Upper lobe of left lung (tissue), 6 donors: ENCODE measurements at regions not wholly inside any gene's neighbourhood (a gene's known extent, or its start where the extent isn't known, plus 50 kb on each side); places are given as distances from the start of the nearest gene placed in this dataset.

ENCODE experiments used
- ATAC-seq, 2 donors: fragments of 200-7000 bp; cut with Tn5 transposase; one replicate each; pipeline ENCODE4 v1.9.1; 2022; ENCODE audit warnings: mild to moderate bottlenecking in 2 of 2, moderate library complexity in 2 of 2; ENCODE audit not compliant: low FRiP score in 2 of 2
- DNase-seq, 2 donors: peaks; one replicate each; pipeline ENCODE4 v3.0.0-alpha.2; 2019 to 2020
- H3K27ac ChIP-seq, 4 donors: fragments of 200-600 bp; sonication (generic); one replicate each; pipeline ENCODE4 v1.5.1; 2016 to 2019
- H3K27me3 ChIP-seq, 4 donors: fragments of 200-600 bp; sonication (generic); one replicate each; pipeline ENCODE4 v1.5.1; 2017 to 2019
- H3K36me3 ChIP-seq, 4 donors: fragments of 200-600 bp; sonication (generic); one replicate each; pipeline ENCODE4 v1.5.1; 2016 to 2019
- H3K4me1 ChIP-seq, 4 donors: fragments of 200-600 bp; sonication (generic); one replicate each; pipeline ENCODE4 v1.5.1; 2018 to 2019
- H3K4me3 ChIP-seq, 4 donors: fragments of 200-600 bp; sonication (generic); one replicate each; pipeline ENCODE4 v1.5.1; 2017 to 2019; ENCODE audit warnings: mild to moderate bottlenecking in 2 of 4, moderate library complexity in 1 of 4
- H3K9me3 ChIP-seq, 4 donors: fragments of 200-600 bp; sonication (generic); one replicate each; pipeline ENCODE4 v1.5.1; 2018 to 2019
- CTCF ChIP-seq, 6 experiments: fragments of 450-650 bp in 4 of 6; fragments of 200-600 bp in 2 of 6; sonication (generic) in 2 of 6; IDR thresholded peaks; one replicate each; pipeline ENCODE4 v1.5.1; 2016 to 2019; ENCODE audit warnings: antibody characterized with exemption in 6 of 6
- EP300 ChIP-seq, 4 donors: sonication (generic); formaldehyde crosslinking; IDR thresholded peaks; one replicate each; pipeline ENCODE4 v1.5.1; 2017; ENCODE audit warnings: antibody characterized with exemption in 4 of 4, control low read depth in 2 of 4
- POLR2A ChIP-seq, 4 donors: fragments of 450-650 bp; IDR thresholded peaks; one replicate each; pipeline ENCODE4 v1.5.1; 2016 to 2017; ENCODE audit warnings: antibody characterized with exemption in 4 of 4, mild to moderate bottlenecking in 2 of 4
- POLR2AphosphoS5 ChIP-seq, 2 donors: sonication (generic); formaldehyde crosslinking; IDR thresholded peaks; one replicate each; pipeline ENCODE4 v1.5.1; 2017; ENCODE audit warnings: antibody characterized with exemption in 2 of 2
- WGBS, 2 donors: methylation state at CpG; one replicate each; pipeline ENCODE4 v1.1.5; 2017 to 2018; 5-methylcytosine and 5-hydroxymethylcytosine counted together
- donor health status: DM: no; HTN: no; CAD: no; lungs with moderate emphysema.
- donor health status: DM: no; HTN: yes; CAD: no; lungs with severe emphysema.

- no peaks in the 10 kb centered on the region for H3K36me3 ChIP-seq
- ATAC-seq (no peak), DNase-seq (no peak)
- no peaks in the 10 kb centered on the region for H3K9me3 ChIP-seq
- no peak overlapping the region for H3K27ac ChIP-seq
- WGBS, 2 donors, result 86 to 93% methylated on average over 2 of the region's 2 CpGs
- H3K4me3 ChIP-seq, result no peak overlapping the region
- no peaks in the 10 kb centered on the region for H3K27me3 ChIP-seq
- no peak for TF ChIP-seq POLR2A (IDR thresholded peaks at IDR 0.05)
- no peak for TF ChIP-seq POLR2AphosphoS5 (IDR thresholded peaks at IDR 0.05)
- TF ChIP-seq CTCF (IDR thresholded peaks at IDR 0.05), result no peak
- TF ChIP-seq EP300 (IDR thresholded peaks at IDR 0.05), result no peak
- no peaks in the 10 kb centered on the region for H3K4me1 ChIP-seq
Observed at GRCh38 chr4:97270051-97270450, 873.2 kb downstream of the STPG2 start.

- H3K4me3 ChIP-seq, result no peak overlapping the region
- 51 to 65% methylated on average over 3 of the region's 3 CpGs for WGBS, 2 donors
- ATAC-seq (no peak), DNase-seq (no peak)
- H3K36me3 ChIP-seq, result no peaks in the 10 kb centered on the region
- no peaks in the 10 kb centered on the region for H3K9me3 ChIP-seq
- TF ChIP-seq CTCF (IDR thresholded peaks at IDR 0.05), result no peak
- no peak for TF ChIP-seq EP300 (IDR thresholded peaks at IDR 0.05)
- no peak for TF ChIP-seq POLR2AphosphoS5 (IDR thresholded peaks at IDR 0.05)
- TF ChIP-seq POLR2A (IDR thresholded peaks at IDR 0.05), result no peak
- no peaks in the 10 kb centered on the region for H3K4me1 ChIP-seq
- no peak overlapping the region for H3K27ac ChIP-seq
- H3K27me3 ChIP-seq, result no peaks in the 10 kb centered on the region
Observed at GRCh38 chr4:97279391-97279790, 863.9 kb downstream of the STPG2 start.

GRCh38 chr4:97300561-97300960 lies 842.7 kb downstream of the STPG2 start:
- no peak overlapping the region for H3K4me3 ChIP-seq
- no peaks in the 10 kb centered on the region for H3K4me1 ChIP-seq
- TF ChIP-seq POLR2AphosphoS5 (IDR thresholded peaks at IDR 0.05) (no peak), CTCF (IDR thresholded peaks at IDR 0.05) (no peak), EP300 (IDR thresholded peaks at IDR 0.05) (no peak), POLR2A (IDR thresholded peaks at IDR 0.05) (no peak)
- peaks cover 0 to 29% (median 3%) of the 10 kb centered on the region in 4 donors for H3K9me3 ChIP-seq
- no peaks in the 10 kb centered on the region for H3K27me3 ChIP-seq
- no peaks in the 10 kb centered on the region for H3K36me3 ChIP-seq
- H3K27ac ChIP-seq, result no peak overlapping the region
- ATAC-seq (no peak), DNase-seq (no peak)
- WGBS, 2 donors, result 48 to 67% methylated on average over 2 of the region's 2 CpGs

GRCh38 chr4:97305351-97305750 lies 837.9 kb downstream of the STPG2 start:
- no peaks in the 10 kb centered on the region for H3K27me3 ChIP-seq
- peaks cover 0 to 15% (median 3%) of the 10 kb centered on the region in 4 donors for H3K9me3 ChIP-seq
- H3K4me3 ChIP-seq, result no peak overlapping the region
- ATAC-seq (no peak), DNase-seq (no peak)
- H3K4me1 ChIP-seq, result no peaks in the 10 kb centered on the region
- WGBS, 2 donors, result 72 to 82% methylated on average over 2 of the region's 2 CpGs
- H3K27ac ChIP-seq, result no peak overlapping the region
- H3K36me3 ChIP-seq, result no peaks in the 10 kb centered on the region
- TF ChIP-seq EP300 (IDR thresholded peaks at IDR 0.05), result no peak
- TF ChIP-seq CTCF (IDR thresholded peaks at IDR 0.05), result no peak

- no peak for ATAC-seq
- Histone ChIP-seq H3K4me1 (no peaks in the 10 kb centered on the region), H3K9me3 (no peaks in the 10 kb centered on the region), H3K36me3 (no peaks in the 10 kb centered on the region), H3K27ac (no peak overlapping the region), H3K4me3 (no peak overlapping the region), H3K27me3 (no peaks in the 10 kb centered on the region)
- no peak for DNase-seq
- TF ChIP-seq POLR2A (IDR thresholded peaks at IDR 0.05), result no peak
- TF ChIP-seq EP300 (IDR thresholded peaks at IDR 0.05), result no peak
- TF ChIP-seq CTCF (IDR thresholded peaks at IDR 0.05), result no peak
- TF ChIP-seq POLR2AphosphoS5 (IDR thresholded peaks at IDR 0.05), result no peak
Observed at GRCh38 chr4:97309121-97309520, 834.2 kb downstream of the STPG2 start.
